ENCODE measurements at regions not wholly inside any gene's neighbourhood (a gene's known extent, or its start where the extent isn't known, plus 50 kb on each side); places are given as distances from the start of the nearest gene placed in this dataset.
"Not testable (repeated sequence)": the region's sequence is repeated elsewhere in the genome, so short reads cannot be mapped to it uniquely, and the experiment has no call there.

GRCh38 chr1:29554208-29554778, 318.0 kb downstream of the PTPRU start:
- no peak for DNase-seq (ENCODE audit: low spot score)

- no peak for DNase-seq (ENCODE audit: low spot score)
Observed at GRCh38 chr1:29551123-29551936, 315.0 kb downstream of the PTPRU start.

GRCh38 chr1:29550119-29550841, 314.0 kb downstream of the PTPRU start:
- DNase-seq (ENCODE audit: low spot score) = no peak

- DNase-seq (ENCODE audit: low spot score) = not testable (repeated sequence)
Observed at GRCh38 chr1:29549728-29550118, 313.4 kb downstream of the PTPRU start.

- no peak for DNase-seq (ENCODE audit: low spot score)
Observed at GRCh38 chr1:29549001-29549400, 312.7 kb downstream of the PTPRU start.

- no peak for DNase-seq (ENCODE audit: low spot score)
Observed at GRCh38 chr1:29548091-29548490, 311.8 kb downstream of the PTPRU start.

GRCh38 chr1:29547300-29547699, 311.0 kb downstream of the PTPRU start:
- no peak for DNase-seq (ENCODE audit: low spot score)

- DNase-seq (ENCODE audit: low spot score) = no peak
Observed at GRCh38 chr1:29546496-29546895, 310.2 kb downstream of the PTPRU start.

- DNase-seq (ENCODE audit: low spot score) = no peak
Observed at GRCh38 chr1:29544406-29544805, 308.1 kb downstream of the PTPRU start.

GRCh38 chr1:29543586-29543985, 307.3 kb downstream of the PTPRU start:
- no peak for DNase-seq (ENCODE audit: low spot score)

- DNase-seq (ENCODE audit: low spot score) = no peak
Observed at GRCh38 chr1:29542548-29542947, 306.2 kb downstream of the PTPRU start.

GRCh38 chr1:29541631-29542030, 305.3 kb downstream of the PTPRU start:
- no peak for DNase-seq (ENCODE audit: low spot score)

- no peak for DNase-seq (ENCODE audit: low spot score)
Observed at GRCh38 chr1:29540801-29541357, 304.6 kb downstream of the PTPRU start.

GRCh38 chr1:29539971-29540370, 303.6 kb downstream of the PTPRU start:
- no peak for DNase-seq (ENCODE audit: low spot score)

GRCh38 chr1:29538586-29538985, 302.3 kb downstream of the PTPRU start:
- no peak for DNase-seq (ENCODE audit: low spot score)

- no peak for DNase-seq (ENCODE audit: low spot score)
Observed at GRCh38 chr1:29532751-29533150, 296.4 kb downstream of the PTPRU start.

- no peak for DNase-seq (ENCODE audit: low spot score)
Observed at GRCh38 chr1:29532285-29532684, 296.0 kb downstream of the PTPRU start.

GRCh38 chr1:29531596-29531995, 295.3 kb downstream of the PTPRU start:
- DNase-seq (ENCODE audit: low spot score) = no peak

GRCh38 chr1:29529677-29530278, 293.5 kb downstream of the PTPRU start:
- no peak for DNase-seq (ENCODE audit: low spot score)

GRCh38 chr1:29527314-29528004, 291.1 kb downstream of the PTPRU start:
- DNase-seq (ENCODE audit: low spot score) = no peak

- DNase-seq (ENCODE audit: low spot score) = no peak
Observed at GRCh38 chr1:29525941-29526340, 289.6 kb downstream of the PTPRU start.

All from COLO829 (cell line).